ENCODE measurements at regions not wholly inside any gene's neighbourhood (a gene's known extent, or its start where the extent isn't known, plus 50 kb on each side); places are given as distances from the start of the nearest gene placed in this dataset.
A peak's percentile ranks its signal among the peaks of the same experiment; 100 is the strongest.
"Not testable (repeated sequence)": the region's sequence is repeated elsewhere in the genome, so short reads cannot be mapped to it uniquely, and the experiment has no call there.

DNA sequence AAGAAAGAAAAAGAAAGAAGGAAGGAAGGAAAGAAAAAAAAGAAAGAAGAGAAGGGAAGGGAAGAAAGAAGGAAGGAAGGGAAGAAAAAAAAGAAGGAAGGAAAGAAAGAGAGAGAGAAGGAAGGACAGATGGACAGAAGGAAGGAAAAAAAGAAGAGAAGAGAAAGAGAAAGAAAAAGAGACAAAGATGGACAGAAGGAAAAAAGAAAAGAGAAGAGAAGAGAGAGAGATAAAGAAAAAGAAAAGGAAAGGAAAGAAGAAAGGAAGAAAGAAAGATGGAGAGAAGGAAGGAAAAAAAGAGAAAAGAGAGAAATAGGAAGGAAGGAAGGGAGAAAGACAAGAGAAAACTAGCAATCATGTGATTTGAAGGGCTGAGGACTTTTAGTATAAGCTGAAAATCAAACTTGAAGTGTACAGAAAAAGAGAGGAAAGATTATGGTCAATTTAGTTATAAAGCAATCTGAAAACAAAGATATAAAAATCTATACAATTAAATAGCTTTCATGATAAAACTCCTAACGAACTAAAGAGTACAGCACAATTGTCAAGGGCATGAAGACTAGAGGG lies 115.3 kb downstream of the LTN1 start:
- no peak for DNase-seq (ENCODE audit: low spot score)

DNA sequence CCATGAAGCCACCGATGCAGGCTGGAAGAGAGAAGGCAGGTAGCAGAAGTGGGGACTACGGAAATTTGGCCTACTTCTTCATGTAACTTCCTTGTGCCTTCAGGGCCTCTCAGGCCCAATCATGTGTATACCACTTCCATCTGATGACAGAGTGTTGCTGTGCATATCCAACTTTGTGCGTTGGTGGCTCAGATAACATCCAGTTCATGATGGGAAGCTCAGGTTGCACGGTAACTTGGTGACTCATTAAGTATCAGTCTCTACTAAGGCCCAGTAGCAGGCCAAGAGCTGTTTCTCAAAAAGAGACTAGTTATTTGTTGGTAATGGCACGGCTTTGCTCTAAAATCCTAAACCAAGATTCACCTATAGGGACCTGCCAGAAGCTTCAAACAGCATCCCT lies 117.6 kb downstream of the LTN1 start:
- DNase-seq (ENCODE audit: low spot score) = no peak

GRCh38 chr21:28872218-28872617 lies 120.5 kb downstream of the LTN1 start:
- no peak for DNase-seq (ENCODE audit: low spot score)

- DNase-seq (ENCODE audit: low spot score) = no peak
Observed at GRCh38 chr21:28871388-28872010, 121.2 kb downstream of the LTN1 start.

DNA sequence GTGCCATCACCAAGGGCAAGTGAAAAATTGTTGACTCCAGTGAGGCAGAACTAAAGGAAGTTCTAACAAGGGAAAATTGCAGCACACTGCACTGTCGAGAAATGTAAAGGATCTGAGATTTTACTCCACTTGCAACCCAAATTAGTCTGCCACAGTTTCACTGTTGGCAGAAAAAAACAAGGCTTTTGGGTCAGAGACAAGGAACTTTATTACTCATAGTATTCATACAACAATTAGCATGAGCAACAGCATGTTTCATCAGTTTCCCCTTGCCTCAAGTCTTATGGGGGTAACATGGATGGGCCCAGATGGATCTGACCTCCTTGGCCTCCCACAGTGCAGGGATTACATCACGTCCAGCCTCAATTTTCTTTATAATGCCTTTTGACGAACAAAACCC lies 125.3 kb downstream of the LTN1 start:
- no peak for DNase-seq (ENCODE audit: low spot score)

DNA sequence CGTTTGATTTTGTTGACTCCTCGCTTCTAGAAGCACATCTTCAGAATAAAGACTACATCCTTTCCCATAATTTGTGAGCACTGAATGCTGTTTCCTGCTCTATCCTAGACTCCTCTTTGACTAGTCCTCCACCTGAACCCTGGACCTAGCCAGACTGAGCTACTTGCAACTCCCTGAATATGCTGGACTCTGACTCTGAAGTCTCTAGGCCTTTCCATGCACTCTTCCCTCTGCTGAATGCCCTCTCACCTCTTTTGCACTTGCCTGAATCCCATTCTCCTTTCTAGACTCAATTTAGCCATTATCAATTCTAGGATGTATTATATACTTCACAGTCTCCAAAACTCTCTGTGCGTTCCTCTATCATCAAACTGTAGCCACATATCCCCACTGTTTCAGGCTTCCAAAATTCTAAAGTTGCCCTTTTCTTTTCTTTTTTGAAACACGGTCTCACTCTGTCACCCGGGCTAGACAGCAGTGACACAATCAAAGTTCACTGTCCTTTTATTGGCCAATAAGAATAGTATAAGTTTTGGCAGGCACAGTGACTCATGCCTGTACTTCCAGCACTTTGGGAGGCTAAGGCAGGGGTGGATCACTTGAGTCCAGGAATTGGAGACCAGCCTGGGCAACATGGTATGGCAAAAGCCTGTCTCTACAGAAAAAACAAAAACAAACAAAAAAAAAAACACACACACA lies 127.0 kb downstream of the LTN1 start:
- DNase-seq (ENCODE audit: low spot score) = no peak

DNA sequence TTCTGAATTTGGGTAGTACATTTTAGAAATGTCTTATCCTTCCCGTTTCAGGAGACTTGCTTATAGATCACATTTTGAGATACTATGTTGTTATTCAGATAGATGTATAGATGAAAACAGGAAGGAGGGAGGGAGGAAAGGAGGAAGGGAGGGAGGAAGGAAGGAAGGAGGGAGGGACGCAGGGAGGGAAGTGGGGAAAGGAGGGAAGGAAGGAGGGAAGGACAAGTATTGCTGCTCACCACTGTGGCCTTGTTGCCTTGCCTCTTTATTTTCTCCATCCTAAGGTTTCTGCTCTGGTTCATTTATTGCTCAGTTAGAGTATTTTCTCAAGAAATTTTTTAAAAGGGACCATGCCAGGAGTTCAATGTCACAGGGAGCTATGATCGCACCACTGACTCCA lies 134.3 kb downstream of the LTN1 start:
- DNase-seq (ENCODE audit: low spot score) = no peak

DNA sequence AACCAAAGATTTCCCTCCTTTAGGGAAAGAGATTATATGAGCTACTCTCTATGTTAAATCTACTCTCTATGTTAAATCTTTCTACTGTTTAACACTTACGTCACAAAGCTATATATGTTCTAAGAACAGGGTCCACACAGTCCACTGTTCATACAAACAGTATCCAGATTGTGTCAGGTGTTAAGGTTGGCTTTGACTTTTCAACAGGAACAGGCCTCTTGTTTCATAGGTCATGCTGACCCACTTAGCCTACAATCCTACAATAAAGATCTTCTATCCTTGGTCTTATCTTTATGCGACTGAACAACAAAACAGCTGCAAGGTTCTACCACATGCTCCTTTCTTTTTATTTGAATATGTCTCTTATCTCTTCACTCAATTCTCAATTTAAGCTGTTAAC lies 134.9 kb downstream of the LTN1 start:
- DNase-seq (ENCODE audit: low spot score) = no peak

DNA sequence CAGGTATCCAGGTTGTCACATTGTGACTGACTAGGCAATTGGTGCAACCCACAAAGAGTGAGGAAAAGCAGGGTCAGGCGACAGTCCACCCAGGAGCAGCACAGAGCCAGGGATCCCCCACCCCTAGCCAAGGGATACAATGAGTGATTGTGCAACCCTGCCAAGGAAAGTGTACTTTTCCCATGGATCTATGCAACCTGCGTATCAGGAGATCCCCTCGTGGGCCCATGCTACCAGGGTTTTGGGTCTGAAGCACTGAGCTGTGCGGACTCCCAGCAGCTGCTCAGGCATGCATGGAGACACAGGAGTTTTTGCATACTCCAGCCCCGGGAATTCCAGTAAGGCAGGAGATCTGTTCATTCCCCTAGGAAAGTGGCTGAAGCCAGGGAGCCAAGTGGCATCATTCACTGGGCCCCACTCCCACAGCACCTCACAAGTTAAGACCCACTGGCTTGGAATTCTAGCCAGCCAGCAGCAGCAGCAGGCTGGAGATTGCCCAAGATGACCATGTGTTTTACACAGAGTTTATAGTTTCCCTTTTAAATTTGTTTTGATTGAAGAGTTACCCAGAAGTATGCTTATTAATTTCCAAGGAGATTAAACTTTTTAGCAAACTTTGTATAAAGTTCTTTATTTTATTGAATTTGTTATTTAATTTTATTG lies 136.0 kb downstream of the LTN1 start:
- no peak for DNase-seq (ENCODE audit: low spot score)

DNA sequence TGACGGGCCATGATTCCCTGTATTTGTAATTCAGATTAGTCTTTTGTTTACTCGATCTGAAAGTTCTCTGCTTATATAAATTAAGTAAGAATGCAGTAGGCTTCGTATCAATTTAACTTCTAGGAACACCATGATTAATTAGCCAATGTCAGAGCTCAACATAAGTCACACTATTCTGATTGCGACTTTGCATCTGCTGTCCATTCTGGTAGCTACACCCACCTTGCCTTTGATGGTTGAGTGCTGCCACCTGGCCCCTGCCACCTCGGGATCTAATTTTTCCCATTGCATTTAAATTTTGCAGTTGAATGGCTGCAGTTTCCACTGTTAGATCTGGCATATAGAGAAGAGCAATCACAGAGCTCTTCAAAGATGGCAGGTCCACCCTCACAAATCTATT lies 140.0 kb downstream of the LTN1 start:
- no peak for DNase-seq (ENCODE audit: low spot score)

DNA sequence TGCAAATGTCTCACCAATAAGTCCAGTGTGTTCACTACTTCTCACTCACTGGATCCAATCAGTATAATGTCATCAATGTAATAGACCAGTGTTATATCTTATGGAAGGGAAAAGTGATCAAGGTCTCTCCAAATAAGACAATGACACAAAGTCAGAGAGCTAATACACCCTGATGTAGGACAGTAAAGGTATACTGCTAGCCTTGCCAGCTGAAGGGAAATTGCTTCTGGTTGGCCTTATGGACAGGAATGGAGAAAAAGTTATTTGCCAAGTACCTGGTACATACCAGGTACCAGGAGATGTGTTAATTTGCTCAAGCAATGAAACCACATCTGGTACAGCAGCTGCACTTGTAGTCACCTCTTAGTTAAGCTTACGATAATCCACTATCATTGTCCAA lies 141.0 kb downstream of the LTN1 start:
- DNase-seq (ENCODE audit: low spot score) = no peak

DNA sequence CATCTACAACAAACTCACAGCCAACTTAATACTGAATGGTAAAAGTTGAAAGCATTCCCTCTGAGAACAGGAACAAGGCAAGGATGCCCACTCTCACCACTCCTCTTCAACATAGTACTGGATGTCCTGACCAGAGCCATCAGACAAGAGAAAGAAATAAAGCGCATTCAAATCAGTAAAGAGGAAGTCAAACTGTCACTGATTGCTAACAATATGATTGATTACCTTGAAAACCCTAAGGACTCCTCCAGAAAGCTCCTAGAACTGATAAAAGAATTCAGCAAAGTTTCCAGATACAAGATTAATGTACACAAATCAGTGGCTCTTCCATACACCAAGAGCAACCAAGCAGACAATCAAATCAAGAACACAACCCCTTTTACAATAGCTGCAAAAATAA lies 153.4 kb downstream of the LTN1 start:
- not testable (repeated sequence) for DNase-seq (ENCODE audit: low spot score)

DNA sequence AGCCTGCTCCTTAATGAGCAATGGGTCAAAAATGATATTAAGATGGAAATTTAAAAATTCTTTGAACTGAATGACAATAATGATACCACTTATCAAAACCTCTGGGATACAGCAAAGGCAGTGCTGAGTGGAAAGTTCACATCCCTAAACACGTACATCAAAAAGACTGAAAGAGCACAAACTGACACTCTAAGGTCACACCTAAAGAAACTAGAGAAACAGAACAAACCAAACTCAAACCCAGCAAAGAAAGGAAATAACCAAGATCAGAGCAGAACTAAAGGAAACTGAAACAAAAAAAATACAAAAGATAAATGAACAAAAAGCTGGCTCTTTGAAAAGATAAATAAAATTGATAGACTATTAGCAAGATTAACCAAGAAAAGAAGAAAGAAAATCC lies 155.3 kb downstream of the LTN1 start:
- DNase-seq (ENCODE audit: low spot score) = not testable (repeated sequence)

- DNase-seq (ENCODE audit: low spot score) = not testable (repeated sequence)
Observed at GRCh38 chr21:28836588-28836987, 156.1 kb downstream of the LTN1 start.

DNA sequence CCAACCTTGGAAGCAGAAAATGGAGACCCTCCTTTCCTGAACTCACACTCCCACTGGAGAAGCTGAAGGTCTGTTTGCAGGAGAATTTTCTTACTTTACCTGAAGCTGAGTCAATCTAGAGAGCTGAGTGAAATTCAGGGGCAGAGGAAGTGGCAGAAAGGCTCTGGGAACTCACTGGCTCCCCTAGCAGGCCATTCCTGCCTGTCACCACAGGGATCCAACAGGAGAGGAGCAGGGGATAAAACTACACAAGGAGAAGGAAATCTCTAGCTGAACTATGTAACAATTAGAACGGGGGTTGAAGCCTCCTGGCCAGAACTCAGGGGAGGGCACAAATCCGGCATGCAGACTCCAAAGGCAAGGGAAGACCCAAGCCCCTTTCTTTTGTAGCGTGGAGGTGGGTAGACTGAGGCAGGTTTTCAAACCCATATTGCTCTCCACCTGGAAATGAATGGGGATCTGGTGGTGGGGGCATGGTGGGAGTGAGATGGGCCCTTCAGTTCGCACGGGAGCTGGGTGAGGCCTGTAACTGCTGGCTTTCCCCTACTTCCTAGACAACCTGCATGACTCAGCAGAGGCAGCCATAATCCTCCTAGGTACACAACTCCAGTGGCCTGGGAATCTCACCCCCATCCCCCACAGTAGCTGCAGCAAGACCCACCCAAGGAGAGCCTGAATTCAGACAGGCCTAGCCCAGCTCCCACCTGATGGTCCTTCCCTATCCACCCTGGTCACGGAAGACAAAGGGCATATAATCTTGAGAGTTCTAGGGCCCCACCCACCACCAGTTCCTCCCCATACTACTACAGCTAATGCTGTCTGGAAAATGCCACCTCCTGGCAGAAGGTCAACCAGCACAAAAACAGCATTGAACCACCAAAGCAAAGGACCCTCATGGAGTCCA lies 158.1 kb downstream of the LTN1 start:
- no peak for DNase-seq (ENCODE audit: low spot score)

- DNase-seq (ENCODE audit: low spot score) = no peak
Observed at GRCh38 chr21:28833609-28834008, 159.1 kb downstream of the LTN1 start.

- peak; percentile 9 for DNase-seq (ENCODE audit: low spot score)
Observed at GRCh38 chr21:28833182-28833581, 159.5 kb downstream of the LTN1 start.

DNA sequence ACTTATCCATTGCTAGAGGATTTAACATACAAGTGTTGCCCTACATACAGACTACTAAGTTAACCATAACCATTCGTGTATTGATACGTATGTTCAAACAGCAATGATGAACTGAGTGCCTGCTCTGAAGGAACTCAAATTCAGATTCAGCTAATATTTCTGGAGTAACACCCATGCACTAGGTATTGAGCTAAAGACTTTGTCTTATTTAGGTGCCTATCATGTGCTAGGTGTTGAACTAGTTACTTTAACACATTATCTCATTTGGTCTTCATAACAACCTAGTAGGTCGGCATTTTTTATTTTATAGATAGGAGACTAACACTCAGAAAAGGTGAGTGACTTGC lies 160.0 kb downstream of the LTN1 start:
- DNase-seq (ENCODE audit: low spot score) = no peak

DNA sequence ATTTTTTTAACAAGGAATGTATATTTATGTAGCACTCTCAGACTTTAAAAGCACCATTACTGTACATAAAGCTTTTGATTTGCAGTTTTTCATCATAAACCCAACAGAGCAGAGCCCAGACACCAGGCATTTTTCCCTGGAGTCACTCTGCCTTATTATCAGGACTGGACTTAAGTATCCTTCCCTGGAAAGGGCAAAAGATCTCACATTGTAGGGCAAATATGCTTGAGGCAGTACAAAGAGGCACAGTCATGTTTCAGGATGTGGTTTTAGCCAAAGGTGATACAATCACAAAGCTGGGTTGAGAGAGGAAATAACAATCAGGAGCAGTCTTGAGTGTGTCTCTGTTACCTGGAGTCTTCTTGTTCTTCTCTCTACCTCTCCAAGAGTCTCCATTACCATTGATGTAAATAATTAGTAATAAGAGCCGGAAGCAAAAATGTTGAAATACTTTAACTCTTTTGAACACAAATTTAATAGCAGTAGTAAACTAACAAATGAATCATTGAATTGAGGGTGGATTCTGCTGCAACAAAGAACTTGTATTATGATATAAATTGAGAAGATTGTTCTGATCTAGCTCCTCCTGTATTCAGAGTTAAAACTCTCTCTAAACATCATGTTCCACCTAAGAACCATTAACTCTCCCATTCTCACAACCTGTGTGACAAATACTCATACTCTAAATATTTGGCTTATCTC lies 160.5 kb downstream of the LTN1 start:
- DNase-seq (ENCODE audit: low spot score) = peak; percentile 54

GRCh38 chr21:28828981-28829380 lies 163.7 kb downstream of the LTN1 start:
- no peak for DNase-seq (ENCODE audit: low spot score)

GRCh38 chr21:28828021-28828420 lies 164.7 kb downstream of the LTN1 start:
- DNase-seq (ENCODE audit: low spot score) = no peak

All from A172 (cell line).